ENCODE measurements at regions not wholly inside any gene's neighbourhood (a gene's known extent, or its start where the extent isn't known, plus 50 kb on each side); places are given as distances from the start of the nearest gene placed in this dataset.

DNA sequence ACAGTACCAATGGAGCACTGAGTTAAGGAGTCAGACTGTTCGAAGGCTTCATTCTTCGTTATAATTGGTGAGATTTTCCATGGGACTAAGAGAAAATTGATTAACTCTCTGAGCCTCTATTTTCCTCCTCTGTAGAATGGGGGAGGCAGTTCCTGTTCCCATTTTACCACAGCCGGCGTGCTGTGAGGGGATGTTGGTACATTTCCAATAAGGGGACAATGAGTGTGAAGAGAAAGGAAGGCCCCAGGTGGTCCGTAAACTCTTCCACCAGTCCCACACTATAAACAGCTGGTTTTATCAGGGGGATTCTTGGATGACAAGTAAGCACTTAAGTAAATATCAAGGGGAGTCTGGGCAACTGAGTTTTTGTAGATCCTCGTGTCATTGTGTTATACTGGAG is 109.9 kb downstream of the DAD1 start:
- Histone ChIP-seq H3K27me3 (replicated peaks in 1 of 4; ENCODE audit: control insufficient read depth in 3 of 4, extremely low read depth in 1 of 4, insufficient read depth in 3 of 4, low read length in 3 of 4) (no peaks in the 10 kb centered on the region; a peak in 1 of 7 replicates), H4K8ac (ENCODE audit: extremely low read depth, insufficient read depth, low read length) (no peak overlapping the region), H3K36me3 (ENCODE audit: control insufficient read depth in 2 of 4, insufficient read depth in 4 of 4, low read length in 3 of 4) (no peaks in the 10 kb centered on the region), H3K56ac (replicated peaks; ENCODE audit: insufficient read length, low read depth, low read length) (no peak overlapping the region), H3K18ac (ENCODE audit: extremely low read depth, low read length) (no peak overlapping the region), H2BK5ac (ENCODE audit: low read depth, low read length) (no peak overlapping the region), H3K14ac (ENCODE audit: insufficient read length) (no peak overlapping the region), H3K23ac (ENCODE audit: insufficient read length) (no peak overlapping the region), H3K4me2 (ENCODE audit: insufficient read depth in 1 of 2, low read depth in 2 of 2, low read length in 2 of 2) (no peak overlapping the region), H4K20me1 (replicated peaks in 1 of 2; ENCODE audit: control insufficient read depth in 1 of 2, insufficient read depth in 2 of 2, low read length in 2 of 2) (no peaks in the 10 kb centered on the region), H3K4me3 (ENCODE audit: extremely low read depth in 1 of 4, insufficient read depth in 2 of 4, low read depth in 3 of 4, low read length in 4 of 4) (no peak overlapping the region), H2AFZ (ENCODE audit: low read length) (no peak overlapping the region), H2BK120ac (replicated peaks; ENCODE audit: low read depth, low read length) (no peak overlapping the region), H2BK15ac (ENCODE audit: low read length) (no peak overlapping the region), H3K4me1 (replicated peaks in 1 of 4; ENCODE audit: control insufficient read depth in 3 of 4, insufficient read depth in 4 of 4, low read length in 3 of 4) (peaks cover 0 to 8% (median 5%) of the 10 kb centered on the region in 4 experiments; a peak in 4 of 7 replicates), H2AK5ac (ENCODE audit: low read depth, low read length) (no peak overlapping the region), H3K27ac (ENCODE audit: low read depth, low read length) (no peak overlapping the region), H4K91ac (replicated peaks; ENCODE audit: insufficient read length, low read length) (no peak overlapping the region), H3K79me2 (ENCODE audit: control insufficient read depth in 1 of 2, insufficient read depth in 2 of 2, low read length in 2 of 2) (no peaks in the 10 kb centered on the region), H4K5ac (ENCODE audit: insufficient read length, low read depth, low read length) (no peak overlapping the region), H2BK20ac (ENCODE audit: low read length) (no peak overlapping the region), H3K4ac (replicated peaks; ENCODE audit: insufficient read length, low read depth, low read length) (no peak overlapping the region), H3K23me2 (ENCODE audit: low read depth, low read length) (no peaks in the 10 kb centered on the region), H3K79me1 (ENCODE audit: low read depth, low read length) (no peaks in the 10 kb centered on the region), H3K9me3 (ENCODE audit: insufficient read depth in 2 of 2, low read depth in 1 of 2, low read length in 1 of 2) (no peaks in the 10 kb centered on the region), H2BK12ac (ENCODE audit: low read depth, low read length) (no peak overlapping the region), H3K9ac (replicated peaks in 1 of 4; ENCODE audit: extremely low read depth in 1 of 4, low read depth in 3 of 4, low read length in 3 of 4) (no peak overlapping the region)
- ChIA-PET CTCF (ENCODE audit: partially characterized antibody) (interaction anchor here (0.8 to 4.3 kb wide), 9 partner anchors 13 to 357 kb away, joined by 3 to 34 read pairs (median 4); partner anchors contain the start of gene MMP14), POLR2A (ENCODE audit: partially characterized antibody) (no interaction called here)
- FAIRE-seq (no peak), DNase-seq (ENCODE audit: low read depth in 1 of 2, low spot score in 2 of 2) (no peak)
- WGBS, 2 experiments (ENCODE audit: extremely low coverage in 1 of 2, insufficient coverage in 1 of 2, insufficient read length in 1 of 2, insufficient replicate concordance in 2 of 2, low coverage in 1 of 2, low lambda C conversion rate in 2 of 2, missing lambda C conversion rate in 1 of 2) = 92% methylated on average over 6 of the region's 6 CpGs; no CpG with 5 or more reads in 1 of the 2 experiments
- TF ChIP-seq NRF1 (IDR thresholded peaks at IDR 0.05; ENCODE audit: low read depth, low read length) = no peak
- TF ChIP-seq POLR2A (IDR thresholded peaks at IDR 0.05; ENCODE audit: control extremely low read depth in 1 of 2, low read depth in 2 of 2, low read length in 2 of 2) = no peak
- TF ChIP-seq ZNF274 (IDR thresholded peaks at IDR 0.05; ENCODE audit: borderline replicate concordance, extremely low read depth, low read length) = no peak
- TF ChIP-seq JUND (IDR thresholded peaks at IDR 0.05; ENCODE audit: low read length) = no peak
- TF ChIP-seq, protein P1, sequence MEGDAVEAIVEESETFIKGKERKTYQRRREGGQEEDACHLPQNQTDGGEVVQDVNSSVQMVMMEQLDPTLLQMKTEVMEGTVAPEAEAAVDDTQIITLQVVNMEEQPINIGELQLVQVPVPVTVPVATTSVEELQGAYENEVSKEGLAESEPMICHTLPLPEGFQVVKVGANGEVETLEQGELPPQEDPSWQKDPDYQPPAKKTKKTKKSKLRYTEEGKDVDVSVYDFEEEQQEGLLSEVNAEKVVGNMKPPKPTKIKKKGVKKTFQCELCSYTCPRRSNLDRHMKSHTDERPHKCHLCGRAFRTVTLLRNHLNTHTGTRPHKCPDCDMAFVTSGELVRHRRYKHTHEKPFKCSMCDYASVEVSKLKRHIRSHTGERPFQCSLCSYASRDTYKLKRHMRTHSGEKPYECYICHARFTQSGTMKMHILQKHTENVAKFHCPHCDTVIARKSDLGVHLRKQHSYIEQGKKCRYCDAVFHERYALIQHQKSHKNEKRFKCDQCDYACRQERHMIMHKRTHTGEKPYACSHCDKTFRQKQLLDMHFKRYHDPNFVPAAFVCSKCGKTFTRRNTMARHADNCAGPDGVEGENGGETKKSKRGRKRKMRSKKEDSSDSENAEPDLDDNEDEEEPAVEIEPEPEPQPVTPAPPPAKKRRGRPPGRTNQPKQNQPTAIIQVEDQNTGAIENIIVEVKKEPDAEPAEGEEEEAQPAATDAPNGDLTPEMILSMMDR (IDR thresholded peaks at IDR 0.05; ENCODE audit: control extremely low read depth in 1 of 3, insufficient read depth in 1 of 3, low read depth in 1 of 3, low read length in 3 of 3) = no peak
- TF ChIP-seq SRF (IDR thresholded peaks at IDR 0.05; ENCODE audit: low read depth, low read length) = no peak
- TF ChIP-seq SP4 (IDR thresholded peaks at IDR 0.05; ENCODE audit: low read length) = no peak
- no peak for TF ChIP-seq CEBPB (IDR thresholded peaks at IDR 0.05; ENCODE audit: low read depth, low read length)
- no peak for TF ChIP-seq BCL11A (IDR thresholded peaks at IDR 0.05; ENCODE audit: low read depth in 2 of 2, low read length in 2 of 2)
- TF ChIP-seq RXRA (IDR thresholded peaks at IDR 0.05; ENCODE audit: insufficient read depth, low read depth, low read length) = no peak
